ENCODE measurements at regions not wholly inside any gene's neighbourhood (a gene's known extent, or its start where the extent isn't known, plus 50 kb on each side); places are given as distances from the start of the nearest gene placed in this dataset.
A peak's percentile ranks its signal among the peaks of the same experiment; 100 is the strongest.

DNA sequence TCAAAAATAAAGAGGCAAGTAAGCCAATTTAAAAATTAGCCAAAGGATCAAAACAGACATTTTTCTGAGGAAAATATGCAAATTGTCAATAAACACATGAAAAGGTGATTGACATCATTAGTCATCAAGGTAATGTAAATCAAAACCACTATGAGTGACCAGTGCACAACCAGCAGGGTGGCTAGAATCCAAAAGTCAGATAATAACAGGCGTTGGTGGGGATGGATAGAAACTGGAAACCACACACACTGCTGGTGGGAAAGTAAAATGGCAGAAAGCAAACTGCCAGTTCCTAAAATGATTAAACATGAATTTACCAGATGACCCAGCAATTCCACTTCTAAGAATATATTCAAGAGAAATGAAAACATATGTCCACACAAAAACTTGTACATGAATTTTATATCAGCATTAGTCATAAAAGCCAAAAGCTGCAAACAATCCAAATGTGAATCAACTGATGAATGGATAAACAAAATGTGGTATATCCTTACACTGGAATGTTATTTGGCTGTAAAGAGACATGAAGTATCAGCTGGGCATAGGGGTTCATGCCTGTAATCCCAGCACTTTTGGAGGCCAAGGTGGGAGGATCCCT lies 74.8 kb upstream of the MBOAT1 start:
- no TSS peak for BruUV-seq (replicated peaks)
- no peak for DNase-seq (ENCODE audit: low read depth, low spot score)
- intact Hi-C loops (cut with micrococcal nuclease) = no loop called here

More for the DNA sequence above, 74.8 kb upstream of the MBOAT1 start:
- Histone ChIP-seq H3K79me2 (ENCODE audit: insufficient read depth, low read length) (no peaks in the 10 kb centered on the region), H3K36me3 (ENCODE audit: control insufficient read depth in 1 of 2, insufficient read depth in 2 of 2, low read length in 2 of 2) (no peaks in the 10 kb centered on the region), H3K4me2 (ENCODE audit: low read length) (peak overlapping the region; percentile 10; the same call in 1 of the 2 replicates), H3K4me1 (ENCODE audit: control insufficient read depth in 1 of 2, insufficient read depth in 2 of 2, low read length in 2 of 2) (peaks cover 3 to 15% of the 10 kb centered on the region in 2 experiments; a peak in 3 of 4 replicates), H3K9me3 (ENCODE audit: control insufficient read depth in 1 of 2, insufficient read depth in 1 of 2, low read depth in 1 of 2, low read length in 2 of 2) (no peaks in the 10 kb centered on the region; a peak in 1 of 4 replicates), H3K9ac (ENCODE audit: low read length) (no peak overlapping the region), H3K27me3 (ENCODE audit: insufficient read depth, low read length) (no peaks in the 10 kb centered on the region), H3K27ac (ENCODE audit: low read depth, low read length) (no peak overlapping the region), H4K20me1 (ENCODE audit: insufficient read depth) (no peaks in the 10 kb centered on the region), H2AFZ (ENCODE audit: low read depth, low read length, poor library complexity, severe bottlenecking) (no peak overlapping the region), H3K4me3 (replicated peaks in 1 of 2; ENCODE audit: low read depth in 1 of 2, low read length in 2 of 2) (no peak overlapping the region), H3K9me2 (ENCODE audit: insufficient read depth) (no peaks in the 10 kb centered on the region)
- TF ChIP-seq SRF (IDR thresholded peaks at IDR 0.05; ENCODE audit: low read depth) (no peak), ZBTB33 (IDR thresholded peaks at IDR 0.05; ENCODE audit: extremely low read depth, insufficient replicate concordance, low read length) (no peak), EGR1 (IDR thresholded peaks at IDR 0.05; ENCODE audit: low read depth) (no peak), ATF3 (IDR thresholded peaks at IDR 0.05) (no peak), SIN3A (IDR thresholded peaks at IDR 0.05; ENCODE audit: low read depth) (no peak), YY1 (IDR thresholded peaks at IDR 0.05; ENCODE audit: extremely low read depth, insufficient replicate concordance, low read depth, low read length) (no peak), POLR2AphosphoS5 (IDR thresholded peaks at IDR 0.05; ENCODE audit: low read depth, low read length) (no peak), POLR2A (IDR thresholded peaks at IDR 0.05; ENCODE audit: borderline replicate concordance, extremely low read depth, insufficient read depth, insufficient read length) (no peak)
- TF ChIP-seq, protein P1, sequence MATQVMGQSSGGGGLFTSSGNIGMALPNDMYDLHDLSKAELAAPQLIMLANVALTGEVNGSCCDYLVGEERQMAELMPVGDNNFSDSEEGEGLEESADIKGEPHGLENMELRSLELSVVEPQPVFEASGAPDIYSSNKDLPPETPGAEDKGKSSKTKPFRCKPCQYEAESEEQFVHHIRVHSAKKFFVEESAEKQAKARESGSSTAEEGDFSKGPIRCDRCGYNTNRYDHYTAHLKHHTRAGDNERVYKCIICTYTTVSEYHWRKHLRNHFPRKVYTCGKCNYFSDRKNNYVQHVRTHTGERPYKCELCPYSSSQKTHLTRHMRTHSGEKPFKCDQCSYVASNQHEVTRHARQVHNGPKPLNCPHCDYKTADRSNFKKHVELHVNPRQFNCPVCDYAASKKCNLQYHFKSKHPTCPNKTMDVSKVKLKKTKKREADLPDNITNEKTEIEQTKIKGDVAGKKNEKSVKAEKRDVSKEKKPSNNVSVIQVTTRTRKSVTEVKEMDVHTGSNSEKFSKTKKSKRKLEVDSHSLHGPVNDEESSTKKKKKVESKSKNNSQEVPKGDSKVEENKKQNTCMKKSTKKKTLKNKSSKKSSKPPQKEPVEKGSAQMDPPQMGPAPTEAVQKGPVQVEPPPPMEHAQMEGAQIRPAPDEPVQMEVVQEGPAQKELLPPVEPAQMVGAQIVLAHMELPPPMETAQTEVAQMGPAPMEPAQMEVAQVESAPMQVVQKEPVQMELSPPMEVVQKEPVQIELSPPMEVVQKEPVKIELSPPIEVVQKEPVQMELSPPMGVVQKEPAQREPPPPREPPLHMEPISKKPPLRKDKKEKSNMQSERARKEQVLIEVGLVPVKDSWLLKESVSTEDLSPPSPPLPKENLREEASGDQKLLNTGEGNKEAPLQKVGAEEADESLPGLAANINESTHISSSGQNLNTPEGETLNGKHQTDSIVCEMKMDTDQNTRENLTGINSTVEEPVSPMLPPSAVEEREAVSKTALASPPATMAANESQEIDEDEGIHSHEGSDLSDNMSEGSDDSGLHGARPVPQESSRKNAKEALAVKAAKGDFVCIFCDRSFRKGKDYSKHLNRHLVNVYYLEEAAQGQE (IDR thresholded peaks at IDR 0.05; ENCODE audit: low read depth) = no peak
- CTCF ChIA-PET = no interaction called here
- ATAC-seq = no peak
- RAD21 ChIA-PET (ENCODE audit: low non-redundant PET in 1 of 2, low total read pairs in 2 of 2, uncharacterized antibody in 2 of 2, unreplicated experiment in 2 of 2) = no interaction called here
- POLR2A ChIA-PET = no interaction called here
